ENCODE measurements at regions not wholly inside any gene's neighbourhood (a gene's known extent, or its start where the extent isn't known, plus 50 kb on each side); places are given as distances from the start of the nearest gene placed in this dataset.
"Not testable (repeated sequence)": the region's sequence is repeated elsewhere in the genome, so short reads cannot be mapped to it uniquely, and the experiment has no call there.

DNA sequence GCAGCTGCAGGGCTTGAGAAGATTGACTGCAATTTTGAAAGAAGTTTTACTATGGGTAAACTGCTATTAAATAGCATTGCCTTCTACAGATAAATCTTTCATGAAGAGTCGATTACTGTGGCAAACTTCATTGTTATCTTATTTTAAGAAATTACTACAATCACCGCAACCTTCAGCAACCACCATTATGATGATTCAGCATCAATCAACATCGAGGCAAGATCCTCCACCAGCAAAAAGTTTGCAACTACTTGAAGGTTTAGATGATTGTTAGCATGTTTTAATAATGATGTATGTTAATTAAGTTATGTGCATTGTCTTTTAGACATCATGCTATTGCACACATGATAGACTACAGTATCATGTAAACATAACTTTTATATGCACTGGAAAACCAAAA lies 1511.0 kb downstream of the FSTL5 start:
- H3K9me3 Mint-ChIP-seq = peaks cover 10% of the 10 kb centered on the region
- no peaks in the 10 kb centered on the region for H3K4me1 Mint-ChIP-seq (ENCODE audit: low read depth in 2 of 2)
- H3K36me3 Mint-ChIP-seq = no peaks in the 10 kb centered on the region
- no peak overlapping the region for H3K27ac Mint-ChIP-seq
- no peaks in the 10 kb centered on the region for H3K27me3 Mint-ChIP-seq
- ATAC-seq = no peak
- H3K4me3 Mint-ChIP-seq = no peak overlapping the region
- no peak for DNase-seq (ENCODE audit: low spot score)

DNA sequence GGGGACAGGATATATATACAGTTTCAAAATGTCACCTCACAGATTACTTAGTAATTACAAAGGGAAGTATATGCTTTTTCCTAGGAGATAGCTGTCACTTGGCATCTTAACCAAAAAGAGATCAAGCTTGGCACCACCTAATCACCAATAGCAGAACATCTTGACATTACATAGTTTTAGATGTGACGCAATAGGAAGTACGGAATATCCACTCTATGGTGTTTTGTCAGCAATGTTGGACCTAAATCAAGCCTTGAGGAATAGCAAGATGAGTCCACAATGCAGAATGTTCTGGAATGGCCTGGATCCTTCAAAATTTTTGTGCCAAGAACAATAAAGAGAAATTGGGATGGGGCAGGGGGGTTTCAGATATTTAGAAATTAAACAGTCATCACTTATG lies 1488.2 kb downstream of the FSTL5 start:
- Mint-ChIP-seq H3K4me1 (ENCODE audit: low read depth in 2 of 2) (no peaks in the 10 kb centered on the region), H3K36me3 (peaks cover 8% of the 10 kb centered on the region), H3K27me3 (no peaks in the 10 kb centered on the region), H3K4me3 (no peak overlapping the region), H3K27ac (no peak overlapping the region), H3K9me3 (peaks cover 4% of the 10 kb centered on the region)
- DNase-seq (ENCODE audit: low spot score) (no peak), ATAC-seq (no peak)

DNA sequence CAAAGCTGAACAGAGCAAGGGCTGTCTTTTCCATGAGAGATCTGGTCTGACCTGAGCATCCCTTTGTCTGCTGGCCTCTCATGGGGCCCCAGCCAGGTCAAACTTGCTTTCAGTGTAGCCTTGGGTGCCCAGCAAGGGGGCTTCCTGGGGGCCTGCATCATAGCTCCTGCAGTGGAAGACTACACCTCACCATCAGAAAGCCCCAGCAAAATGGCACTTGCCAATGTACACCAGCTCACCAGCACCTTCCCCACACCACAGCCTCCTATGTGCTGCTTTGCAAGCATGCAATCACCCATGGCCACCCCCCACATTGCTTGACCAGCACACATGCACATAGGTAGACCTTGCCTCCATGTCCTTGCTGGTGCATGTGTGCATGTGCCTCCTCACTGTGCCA lies 1478.1 kb downstream of the FSTL5 start:
- Mint-ChIP-seq H3K36me3 (peaks cover 6% of the 10 kb centered on the region), H3K4me3 (no peak overlapping the region), H3K27ac (no peak overlapping the region), H3K4me1 (ENCODE audit: low read depth in 2 of 2) (no peaks in the 10 kb centered on the region), H3K27me3 (no peaks in the 10 kb centered on the region), H3K9me3 (peaks cover 13% of the 10 kb centered on the region)
- ATAC-seq (no peak), DNase-seq (ENCODE audit: low spot score) (no peak)

DNA sequence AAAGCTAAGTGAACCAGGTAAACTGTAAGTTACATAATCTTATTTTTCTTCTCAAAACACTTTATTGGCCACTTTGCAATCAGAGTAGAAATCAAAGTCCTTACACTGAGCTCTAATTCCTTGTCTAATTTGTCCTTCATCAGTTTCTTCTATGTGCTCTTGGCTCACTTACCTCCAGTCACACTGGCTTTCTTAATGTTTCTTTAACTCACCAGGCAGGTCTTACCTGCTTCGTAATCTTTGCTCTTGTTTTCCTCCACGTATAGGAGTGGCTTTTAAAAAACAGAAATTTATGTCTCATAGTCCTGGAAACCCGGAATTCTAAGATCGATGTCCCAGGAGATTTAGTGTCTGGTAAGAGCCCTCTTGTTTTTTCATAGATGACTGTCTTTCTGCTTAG lies 1462.1 kb downstream of the FSTL5 start:
- H3K9me3 Mint-ChIP-seq = peaks cover 25% of the 10 kb centered on the region
- no peaks in the 10 kb centered on the region for H3K4me1 Mint-ChIP-seq (ENCODE audit: low read depth in 2 of 2)

DNA sequence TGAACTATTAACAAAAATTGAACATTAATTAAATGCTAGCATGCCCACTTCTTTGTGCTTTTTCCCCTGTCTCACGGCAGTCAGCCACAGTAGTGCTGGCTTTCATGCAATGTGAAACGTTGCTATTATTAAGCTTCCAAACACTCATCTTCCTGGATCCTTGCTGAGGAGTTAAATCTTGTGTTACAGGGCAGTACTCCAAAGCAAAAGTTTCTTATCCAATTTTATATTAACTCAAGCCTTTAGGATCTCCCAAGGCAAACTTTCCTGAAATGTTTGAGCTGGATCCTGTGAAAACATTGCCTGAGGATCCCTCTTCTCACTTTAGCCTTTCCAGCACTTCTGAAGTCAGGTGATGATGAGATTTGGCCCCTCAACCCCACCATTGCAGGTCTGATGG lies 1454.8 kb downstream of the FSTL5 start:
- no peaks in the 10 kb centered on the region for H3K27me3 Mint-ChIP-seq
- no peak for DNase-seq (ENCODE audit: low spot score)
- no peak overlapping the region for H3K27ac Mint-ChIP-seq
- H3K4me1 Mint-ChIP-seq (ENCODE audit: low read depth in 2 of 2) = no peaks in the 10 kb centered on the region
- H3K4me3 Mint-ChIP-seq = no peak overlapping the region
- ATAC-seq = no peak
- peaks cover 5% of the 10 kb centered on the region for H3K36me3 Mint-ChIP-seq
- H3K9me3 Mint-ChIP-seq = peaks cover 9% of the 10 kb centered on the region

More for the DNA sequence above, 1462.1 kb downstream of the FSTL5 start:
- ATAC-seq (no peak), DNase-seq (ENCODE audit: low spot score) (no peak)
- Mint-ChIP-seq H3K4me3 (no peak overlapping the region), H3K27ac (no peak overlapping the region), H3K27me3 (no peaks in the 10 kb centered on the region), H3K36me3 (peaks cover 8% of the 10 kb centered on the region)

DNA sequence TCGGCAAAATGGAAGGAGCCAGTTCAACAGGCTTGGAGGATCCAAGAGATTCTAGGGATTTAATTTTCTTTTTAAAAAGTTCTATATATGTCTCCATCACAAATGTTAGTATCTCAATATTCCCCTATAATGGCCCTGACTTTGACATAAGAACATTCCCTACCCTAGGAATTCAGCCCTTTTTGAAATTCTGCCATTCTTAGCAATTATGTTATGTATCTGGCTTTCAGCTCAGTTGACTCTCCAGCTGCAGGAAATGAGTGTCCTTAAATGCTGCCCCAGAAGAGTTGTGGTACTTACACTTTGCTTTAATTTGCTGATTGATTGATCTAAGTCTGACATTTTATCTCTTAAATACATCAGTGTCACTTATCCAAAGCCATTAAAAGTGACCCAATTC lies 1454.3 kb downstream of the FSTL5 start:
- no peak overlapping the region for H3K4me3 Mint-ChIP-seq

DNA sequence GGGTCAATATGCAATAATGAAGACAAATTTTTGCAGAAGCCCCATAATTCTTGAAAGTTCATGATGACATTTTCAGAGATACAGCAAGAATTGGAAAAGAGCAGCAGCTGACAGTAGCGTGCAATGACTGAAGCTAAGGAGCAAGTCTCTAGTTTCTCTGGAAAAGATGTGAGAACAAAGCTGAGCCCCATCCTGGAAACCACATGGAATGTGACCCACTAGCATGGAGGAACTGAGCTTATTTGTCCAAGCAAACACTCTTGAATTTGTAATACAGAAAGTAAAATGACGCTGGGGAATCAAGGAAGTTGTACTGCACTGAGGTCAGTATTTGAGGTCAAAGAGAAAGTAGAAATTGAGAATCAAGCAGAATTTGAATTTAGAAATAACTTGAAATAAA lies 1447.2 kb downstream of the FSTL5 start:
- Mint-ChIP-seq H3K36me3 (no peaks in the 10 kb centered on the region), H3K27me3 (no peaks in the 10 kb centered on the region), H3K4me1 (ENCODE audit: low read depth in 2 of 2) (no peaks in the 10 kb centered on the region), H3K9me3 (no peaks in the 10 kb centered on the region), H3K27ac (no peak overlapping the region), H3K4me3 (no peak overlapping the region)
- DNase-seq (ENCODE audit: low spot score) = no peak
- no peak for ATAC-seq

More for the DNA sequence above, 1454.3 kb downstream of the FSTL5 start:
- Mint-ChIP-seq H3K27ac (no peak overlapping the region), H3K27me3 (no peaks in the 10 kb centered on the region), H3K4me1 (ENCODE audit: low read depth in 2 of 2) (no peaks in the 10 kb centered on the region), H3K9me3 (peaks cover 9% of the 10 kb centered on the region), H3K36me3 (peaks cover 5% of the 10 kb centered on the region)
- ATAC-seq = no peak
- DNase-seq (ENCODE audit: low spot score) = no peak

DNA sequence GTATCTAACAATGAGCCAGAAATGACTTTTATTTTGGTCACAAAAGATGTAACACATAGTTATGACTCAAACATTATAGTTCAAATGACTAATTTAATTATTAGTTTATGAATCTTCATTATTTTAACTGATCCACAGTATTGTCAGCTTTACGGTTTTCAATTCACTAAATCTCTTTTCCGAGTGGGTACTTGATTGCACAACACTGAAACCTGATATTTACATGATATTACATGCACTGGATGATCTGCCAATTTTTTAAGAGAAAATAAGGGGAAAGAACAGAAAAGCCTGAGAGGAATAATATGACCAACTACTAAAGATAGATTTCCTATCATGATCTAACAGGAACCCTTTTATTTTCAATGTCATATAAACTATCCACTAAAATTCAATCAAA lies 1446.0 kb downstream of the FSTL5 start:
- H3K27me3 Mint-ChIP-seq = no peaks in the 10 kb centered on the region
- no peak for ATAC-seq
- H3K4me3 Mint-ChIP-seq = no peak overlapping the region
- no peak for DNase-seq (ENCODE audit: low spot score)
- H3K36me3 Mint-ChIP-seq = no peaks in the 10 kb centered on the region
- no peaks in the 10 kb centered on the region for H3K4me1 Mint-ChIP-seq (ENCODE audit: low read depth in 2 of 2)
- H3K27ac Mint-ChIP-seq = no peak overlapping the region
- no peaks in the 10 kb centered on the region for H3K9me3 Mint-ChIP-seq

DNA sequence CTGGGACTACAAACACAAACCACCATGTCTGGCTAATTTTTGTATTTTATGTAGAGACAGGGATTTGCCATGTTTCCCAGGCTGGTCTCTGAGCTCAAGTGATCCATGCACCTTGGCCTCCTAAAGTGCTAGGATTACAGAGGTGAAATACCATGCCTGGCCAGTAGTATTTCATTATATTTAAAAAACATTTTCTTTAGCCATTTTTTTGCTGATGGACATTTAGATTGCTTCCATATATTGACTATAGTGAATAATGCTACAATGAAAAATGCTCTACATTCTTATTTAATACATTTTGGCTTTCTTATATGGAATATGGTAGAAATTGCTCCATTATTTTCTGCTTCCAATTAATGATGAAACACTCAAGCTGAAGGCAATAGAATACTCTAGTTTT lies 1439.7 kb downstream of the FSTL5 start:
- no peak overlapping the region for H3K27ac Mint-ChIP-seq
- no peaks in the 10 kb centered on the region for H3K27me3 Mint-ChIP-seq
- DNase-seq (ENCODE audit: low spot score) (no peak), ATAC-seq (no peak)
- H3K4me1 Mint-ChIP-seq (ENCODE audit: low read depth in 2 of 2) = no peaks in the 10 kb centered on the region
- H3K4me3 Mint-ChIP-seq = no peak overlapping the region
- H3K9me3 Mint-ChIP-seq = peaks cover 8% of the 10 kb centered on the region
- H3K36me3 Mint-ChIP-seq = no peaks in the 10 kb centered on the region

DNA sequence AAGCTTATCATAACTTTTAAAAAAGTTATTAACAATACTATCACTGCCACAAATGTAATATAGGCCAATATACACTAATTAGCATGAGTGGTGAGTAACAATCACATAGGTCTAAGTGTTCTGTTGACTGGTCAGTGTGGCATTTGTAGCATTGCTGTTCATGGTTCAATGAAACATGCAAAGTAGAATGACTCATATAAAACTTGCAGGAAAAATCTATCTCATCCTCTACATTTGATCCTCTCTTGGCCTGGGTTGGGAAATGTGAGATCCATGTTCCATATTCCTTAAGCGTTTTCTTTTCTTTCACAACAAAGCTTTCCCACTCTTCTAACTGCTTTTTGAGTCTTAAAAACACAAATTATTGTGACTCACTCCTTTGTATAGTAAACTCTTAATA lies 1418.7 kb downstream of the FSTL5 start:
- no peak overlapping the region for H3K4me3 Mint-ChIP-seq
- H3K27ac Mint-ChIP-seq = no peak overlapping the region
- ATAC-seq (no peak), DNase-seq (ENCODE audit: low spot score) (no peak)
- peaks cover 36% of the 10 kb centered on the region for H3K9me3 Mint-ChIP-seq
- H3K27me3 Mint-ChIP-seq = no peaks in the 10 kb centered on the region
- H3K36me3 Mint-ChIP-seq = peaks cover 18% of the 10 kb centered on the region
- no peaks in the 10 kb centered on the region for H3K4me1 Mint-ChIP-seq (ENCODE audit: low read depth in 2 of 2)

DNA sequence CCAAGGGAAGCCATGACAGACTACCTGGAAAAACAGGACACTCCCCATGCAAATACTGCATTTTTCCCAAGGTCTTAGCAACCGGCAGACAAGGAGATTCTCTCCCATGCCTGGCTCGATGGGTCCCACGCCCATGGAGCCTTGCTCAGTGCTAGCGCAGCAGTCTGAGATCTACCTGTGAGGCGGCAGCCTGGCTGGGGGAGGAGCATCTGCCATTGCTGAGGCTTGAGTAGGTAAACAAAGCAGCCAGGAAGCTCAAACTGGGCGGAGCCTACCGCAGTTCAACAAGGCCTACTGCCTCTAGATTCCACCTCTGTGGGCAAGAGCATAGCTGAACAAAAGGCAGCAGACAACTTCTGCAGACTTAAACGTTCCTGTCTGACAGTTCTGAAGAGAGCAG lies 1417.2 kb downstream of the FSTL5 start:
- not testable (repeated sequence) for H3K4me1 Mint-ChIP-seq (ENCODE audit: low read depth in 2 of 2); H3K27ac Mint-ChIP-seq; H3K4me3 Mint-ChIP-seq; ATAC-seq; H3K27me3 Mint-ChIP-seq; H3K36me3 Mint-ChIP-seq; DNase-seq (ENCODE audit: low spot score)
- peaks cover 28% of the 10 kb centered on the region for H3K9me3 Mint-ChIP-seq

DNA sequence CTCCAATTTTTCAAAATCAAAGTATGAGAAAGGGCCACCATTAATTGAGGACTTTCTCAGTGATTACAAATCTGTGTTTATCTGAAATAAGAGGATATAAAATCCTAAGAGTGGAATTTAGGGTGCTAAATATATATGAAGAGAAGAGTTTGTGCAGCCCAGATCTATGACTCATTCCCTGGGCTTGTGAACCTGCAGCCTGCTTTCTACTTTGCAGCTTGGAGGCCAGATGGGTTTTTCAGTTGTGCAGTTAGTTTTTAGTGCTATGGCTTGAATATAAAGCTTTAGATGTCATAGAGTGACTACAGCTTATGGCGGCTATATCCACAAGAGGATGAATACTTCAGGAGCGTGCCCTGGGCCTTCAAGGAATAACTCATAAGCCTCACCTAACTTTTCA lies 1391.1 kb downstream of the FSTL5 start:
- Mint-ChIP-seq H3K9me3 (peaks cover 9% of the 10 kb centered on the region), H3K4me1 (ENCODE audit: low read depth in 2 of 2) (no peaks in the 10 kb centered on the region), H3K27me3 (no peaks in the 10 kb centered on the region), H3K36me3 (no peaks in the 10 kb centered on the region), H3K27ac (no peak overlapping the region), H3K4me3 (no peak overlapping the region)
- ATAC-seq (no peak), DNase-seq (ENCODE audit: low spot score) (no peak)

DNA sequence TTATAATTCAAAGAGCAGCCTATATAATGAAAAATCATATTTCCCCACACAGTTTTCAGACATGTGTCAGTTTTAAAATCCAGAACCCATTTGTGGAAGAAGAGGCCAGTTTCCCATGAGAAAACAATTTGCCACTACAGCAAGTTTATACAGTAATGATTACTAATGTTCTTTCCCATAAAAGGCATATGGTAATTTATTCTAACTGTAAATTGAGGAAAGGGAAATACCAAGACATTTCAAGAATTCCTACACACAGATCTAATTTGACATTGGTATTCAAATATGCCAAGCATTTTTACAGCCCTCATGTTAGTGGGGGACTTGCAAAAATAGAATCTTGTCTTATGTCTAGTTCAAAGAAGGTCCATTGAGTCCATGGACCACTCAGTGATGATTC lies 1368.6 kb downstream of the FSTL5 start:
- Mint-ChIP-seq H3K27ac (no peak overlapping the region), H3K4me3 (no peak overlapping the region), H3K4me1 (ENCODE audit: low read depth in 2 of 2) (no peaks in the 10 kb centered on the region), H3K9me3 (peaks cover 26% of the 10 kb centered on the region), H3K36me3 (peaks cover 19% of the 10 kb centered on the region), H3K27me3 (no peaks in the 10 kb centered on the region)
- ATAC-seq = no peak
- no peak for DNase-seq (ENCODE audit: low spot score)

DNA sequence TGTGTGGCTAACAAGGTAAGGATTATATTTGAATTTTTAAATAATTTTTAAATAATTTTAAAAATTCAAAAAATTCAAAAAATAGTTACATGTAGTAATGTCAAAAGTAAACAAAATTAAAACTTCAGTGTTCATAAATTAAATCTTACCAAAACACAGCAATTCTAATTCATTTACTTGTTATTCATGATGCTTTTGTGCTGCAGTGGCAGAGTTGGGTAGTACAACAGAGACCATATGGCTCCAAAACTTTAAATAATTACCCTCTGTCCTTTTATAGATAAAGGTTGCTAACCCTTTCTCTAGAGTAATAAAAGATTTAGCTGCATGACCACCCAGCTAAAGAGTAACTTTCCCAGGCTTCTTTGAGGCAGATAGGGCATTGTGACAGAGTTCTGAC lies 1355.6 kb downstream of the FSTL5 start:
- Mint-ChIP-seq H3K9me3 (peaks cover 11% of the 10 kb centered on the region), H3K36me3 (peaks cover 6% of the 10 kb centered on the region), H3K4me1 (ENCODE audit: low read depth in 2 of 2) (no peaks in the 10 kb centered on the region), H3K4me3 (no peak overlapping the region), H3K27ac (no peak overlapping the region), H3K27me3 (no peaks in the 10 kb centered on the region)
- ATAC-seq = no peak
- no peak for DNase-seq (ENCODE audit: low spot score)

DNA sequence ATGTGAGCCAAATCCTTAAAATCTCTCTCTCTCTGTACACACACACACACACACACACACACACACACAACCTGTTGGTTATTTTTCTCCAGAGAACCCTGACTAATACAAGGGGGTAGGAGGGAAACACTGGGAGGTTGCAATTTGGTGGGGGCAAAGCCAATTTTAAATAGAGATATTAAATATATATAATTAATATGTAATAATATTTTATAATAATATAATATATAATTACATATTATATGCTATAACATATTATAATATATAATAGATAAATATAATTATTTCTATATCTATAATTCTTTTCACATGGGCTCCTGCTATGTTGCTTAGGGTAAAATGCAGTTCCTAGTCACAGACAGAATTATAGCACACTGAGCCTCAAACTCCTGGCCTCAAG lies 1354.2 kb downstream of the FSTL5 start:
- ATAC-seq (no peak), DNase-seq (ENCODE audit: low spot score) (no peak)
- Mint-ChIP-seq H3K4me1 (ENCODE audit: low read depth in 2 of 2) (no peaks in the 10 kb centered on the region), H3K9me3 (peaks cover 11% of the 10 kb centered on the region), H3K27ac (no peak overlapping the region), H3K27me3 (no peaks in the 10 kb centered on the region), H3K36me3 (peaks cover 6% of the 10 kb centered on the region), H3K4me3 (no peak overlapping the region)

Data from natural killer cell treated with Interleukin-12 subunit alpha and Interleukin-12 subunit beta and Interleukin-15 and Interleukin-18, amount 100 ng/mL, for 72 hours (primary cell).